SU-DHL-6 (cell line): ENCODE measurements at regions not wholly inside any gene's neighbourhood (a gene's known extent, or its start where the extent isn't known, plus 50 kb on each side); places are given as distances from the start of the nearest gene placed in this dataset.
"Not testable (repeated sequence)": the region's sequence is repeated elsewhere in the genome, so short reads cannot be mapped to it uniquely, and the experiment has no call there.

Source experiments
- H2AFZ ChIP-seq: fragments of 200-600 bp; sonication (generic); 2 replicates; pipeline ENCODE4 v1.6.1; 2014; ENCODE audit warnings: low read depth, mild to moderate bottlenecking, moderate library complexity, mixed read lengths, antibody characterized with exemption, low read length; ENCODE audit not compliant: severe bottlenecking
- H3F3A ChIP-seq: fragments of 200-600 bp; shearing (Covaris generic); 2 replicates; pipeline ENCODE4 v1.6.0; 2016; ENCODE audit warnings: antibody characterized with exemption, mild to moderate bottlenecking; ENCODE audit not compliant: insufficient read depth
- H3K27ac ChIP-seq: fragments of 200-600 bp; sonication (generic); 2 replicates; pipeline ENCODE4 v1.5.1; 2016; ENCODE audit warnings: low read depth, mild to moderate bottlenecking, low read length, moderate library complexity, mixed read lengths
- H3K27me3 ChIP-seq: fragments of 200-600 bp; sonication (generic), shearing (Covaris generic); 2 replicates; pipeline ENCODE4 v1.6.0; 2014; ENCODE audit warnings: mild to moderate bottlenecking, low read length
- H3K36me3 ChIP-seq: fragments of 200-600 bp; sonication (generic); 2 replicates; pipeline ENCODE4 v1.6.1; 2014; ENCODE audit warnings: mild to moderate bottlenecking, low read length, mixed read lengths
- H3K4me2 ChIP-seq: fragments of 300-600, 200-600 bp; shearing (Covaris generic), sonication (generic); 2 replicates; pipeline ENCODE4 v1.6.0; 2014; ENCODE audit warnings: low read length, low read depth, mild to moderate bottlenecking; ENCODE audit not compliant: poor library complexity, severe bottlenecking
- H3K4me3 ChIP-seq: fragments of 200-600 bp; sonication (generic); 2 replicates; pipeline ENCODE4 v1.5.1; 2014; ENCODE audit warnings: antibody characterized with exemption, low read length, mild to moderate bottlenecking, mixed read lengths; ENCODE audit not compliant: insufficient read depth, poor library complexity, severe bottlenecking
- H3K79me2 ChIP-seq: fragments of 200-600 bp; sonication (generic); 2 replicates; pipeline ENCODE4 v1.6.1; 2014; ENCODE audit warnings: mild to moderate bottlenecking, low read length, moderate library complexity; ENCODE audit not compliant: insufficient read depth
- H3K9ac ChIP-seq: fragments of 200-600 bp; sonication (generic); 2 replicates; pipeline ENCODE4 v1.7.0; 2014; ENCODE audit warnings: mild to moderate bottlenecking, low read length
- H3K9me2 ChIP-seq: fragments of 200-600 bp; sonication (generic); replicated peaks from 2 replicates; pipeline ENCODE4 v1.6.1; 2014; ENCODE audit warnings: low read length; ENCODE audit not compliant: insufficient read depth
- H3K9me3 ChIP-seq: fragments of 200-600 bp; sonication (generic); 2 replicates; pipeline ENCODE4 v1.6.1; 2014; ENCODE audit warnings: low read length, mixed read lengths; ENCODE audit not compliant: insufficient read depth
- H4K20me1 ChIP-seq: fragments of 200-600 bp; sonication (generic); 2 replicates; pipeline ENCODE4 v1.6.1; 2014; ENCODE audit warnings: low read depth, mild to moderate bottlenecking, antibody characterized with exemption, low read length, moderate library complexity, mixed read lengths
- EZH2phosphoT487 ChIP-seq: fragments of 200-600 bp; sonication (generic), shearing (Covaris generic); conservative IDR thresholded peaks from 2 replicates; pipeline ENCODE4 v1.6.1; 2018; ENCODE audit warnings: mild to moderate bottlenecking, antibody characterized with exemption, low read length, moderate library complexity, mixed read lengths
- TF ChIP-seq, protein P1 (sequence below): fragments of 200-600 bp; sonication (generic); IDR thresholded peaks from one replicate; pipeline ENCODE4 v1.5.1; 2017; ENCODE audit warnings: antibody characterized with exemption, mild to moderate bottlenecking, low read length, moderate library complexity; ENCODE audit not compliant: insufficient read depth, poor library complexity, severe bottlenecking

GRCh38 chr2:223182356-223182755 is 130.4 kb downstream of the KCNE4 start:
- no peaks in the 10 kb centered on the region for H3F3A ChIP-seq

DNA sequence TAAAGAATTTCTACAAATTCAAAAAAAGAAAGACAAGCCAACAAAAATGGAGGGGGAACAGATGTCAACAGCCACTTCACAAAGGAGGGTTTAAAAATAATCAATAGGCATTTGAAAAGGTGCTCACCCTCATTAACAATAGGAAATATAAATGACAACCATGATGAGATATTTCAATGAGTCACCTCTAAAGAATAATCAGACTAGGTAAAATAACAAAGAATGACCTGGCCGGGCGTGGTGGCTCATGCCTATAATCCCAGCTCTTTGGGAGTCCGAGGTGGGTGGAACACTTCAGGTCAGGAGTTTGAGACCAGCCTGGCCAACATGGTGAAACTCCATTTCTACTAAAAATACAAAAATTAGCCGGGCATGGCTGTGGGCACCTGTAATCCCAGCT is 133.6 kb downstream of the KCNE4 start:
- Histone ChIP-seq H3K4me2 (no peak overlapping the region), H3F3A (no peaks in the 10 kb centered on the region)
- TF ChIP-seq EZH2phosphoT487, result no peak
- TF ChIP-seq, protein P1, sequence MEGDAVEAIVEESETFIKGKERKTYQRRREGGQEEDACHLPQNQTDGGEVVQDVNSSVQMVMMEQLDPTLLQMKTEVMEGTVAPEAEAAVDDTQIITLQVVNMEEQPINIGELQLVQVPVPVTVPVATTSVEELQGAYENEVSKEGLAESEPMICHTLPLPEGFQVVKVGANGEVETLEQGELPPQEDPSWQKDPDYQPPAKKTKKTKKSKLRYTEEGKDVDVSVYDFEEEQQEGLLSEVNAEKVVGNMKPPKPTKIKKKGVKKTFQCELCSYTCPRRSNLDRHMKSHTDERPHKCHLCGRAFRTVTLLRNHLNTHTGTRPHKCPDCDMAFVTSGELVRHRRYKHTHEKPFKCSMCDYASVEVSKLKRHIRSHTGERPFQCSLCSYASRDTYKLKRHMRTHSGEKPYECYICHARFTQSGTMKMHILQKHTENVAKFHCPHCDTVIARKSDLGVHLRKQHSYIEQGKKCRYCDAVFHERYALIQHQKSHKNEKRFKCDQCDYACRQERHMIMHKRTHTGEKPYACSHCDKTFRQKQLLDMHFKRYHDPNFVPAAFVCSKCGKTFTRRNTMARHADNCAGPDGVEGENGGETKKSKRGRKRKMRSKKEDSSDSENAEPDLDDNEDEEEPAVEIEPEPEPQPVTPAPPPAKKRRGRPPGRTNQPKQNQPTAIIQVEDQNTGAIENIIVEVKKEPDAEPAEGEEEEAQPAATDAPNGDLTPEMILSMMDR, result no peak

More at GRCh38 chr2:223182356-223182755, 130.4 kb downstream of the KCNE4 start:
- no peak overlapping the region for H3K4me3 ChIP-seq
- TF ChIP-seq, protein P1, result no peak
- TF ChIP-seq EZH2phosphoT487, result no peak
- H3K9me3 ChIP-seq, result no peaks in the 10 kb centered on the region
- no peaks in the 10 kb centered on the region for H3K79me2 ChIP-seq
- H3K9ac ChIP-seq, result no peak overlapping the region
- H2AFZ ChIP-seq, result no peak overlapping the region
- no peak overlapping the region for H3K27ac ChIP-seq
- H3K9me2 ChIP-seq, result no peaks in the 10 kb centered on the region
- no peaks in the 10 kb centered on the region for H3K36me3 ChIP-seq
- H4K20me1 ChIP-seq, result no peaks in the 10 kb centered on the region
- no peak overlapping the region for H3K4me2 ChIP-seq
- no peaks in the 10 kb centered on the region for H3K27me3 ChIP-seq

DNA sequence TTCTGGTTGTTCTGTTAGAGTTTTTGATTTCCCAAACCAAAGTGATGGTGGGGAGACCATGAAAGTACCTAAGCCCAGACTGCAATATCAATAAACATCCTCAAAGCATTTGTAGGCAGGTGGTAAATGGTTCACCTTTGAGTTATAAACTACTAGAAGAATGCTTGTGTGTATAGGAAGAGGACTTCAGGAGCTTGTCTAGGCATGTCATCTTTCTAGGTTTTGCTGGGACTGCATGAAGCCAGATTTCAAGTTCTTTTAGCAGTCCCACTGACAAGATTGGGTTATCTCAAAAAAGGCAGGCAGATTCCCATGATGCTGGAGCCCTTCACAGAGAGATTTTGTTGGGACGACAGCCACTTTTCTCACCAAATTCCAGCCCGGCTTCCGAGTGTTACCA is 135.3 kb downstream of the KCNE4 start:
- H3K9me3 ChIP-seq, result no peaks in the 10 kb centered on the region
- no peak overlapping the region for H2AFZ ChIP-seq

More for the DNA sequence above, 133.6 kb downstream of the KCNE4 start:
- H3K9me3 ChIP-seq, result no peaks in the 10 kb centered on the region
- H3K4me3 ChIP-seq, result no peak overlapping the region
- no peaks in the 10 kb centered on the region for H4K20me1 ChIP-seq
- no peaks in the 10 kb centered on the region for H3K27me3 ChIP-seq
- H3K27ac ChIP-seq, result no peak overlapping the region
- no peak overlapping the region for H2AFZ ChIP-seq
- no peak overlapping the region for H3K9ac ChIP-seq
- H3K36me3 ChIP-seq, result no peaks in the 10 kb centered on the region
- no peaks in the 10 kb centered on the region for H3K9me2 ChIP-seq
- no peaks in the 10 kb centered on the region for H3K79me2 ChIP-seq

DNA sequence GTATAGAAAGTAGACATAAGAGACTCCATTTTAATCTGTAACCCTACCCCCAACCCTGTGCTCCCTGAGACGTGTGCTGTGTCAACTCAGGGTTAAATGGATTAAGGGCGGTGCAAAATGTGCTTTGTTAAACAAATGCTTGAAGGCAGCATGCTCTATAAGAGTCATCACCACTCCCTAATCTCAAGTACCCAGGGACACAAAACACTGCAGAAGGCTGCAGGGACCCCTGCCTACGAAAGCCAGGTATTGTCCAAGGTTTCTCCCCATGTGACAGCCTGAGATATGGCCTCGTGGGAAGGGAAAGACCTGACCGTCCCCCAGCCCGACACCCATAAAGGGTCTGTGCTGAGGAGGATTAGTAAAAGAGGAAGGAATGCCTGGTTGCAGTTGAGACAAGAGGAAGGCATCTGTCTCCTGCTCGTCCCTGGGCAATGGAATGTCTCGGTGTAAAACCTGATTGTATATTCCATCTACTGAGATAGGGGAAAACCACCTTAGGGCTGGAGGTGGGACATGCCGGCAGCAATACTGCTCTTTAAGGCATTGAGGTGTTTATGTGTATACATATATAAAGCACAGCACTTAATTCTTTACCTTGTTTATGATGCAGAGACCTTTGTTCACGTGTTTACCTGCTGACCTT is 138.7 kb downstream of the KCNE4 start:
- not testable (repeated sequence) for H3K79me2 ChIP-seq, H3K27ac ChIP-seq, H3K4me3 ChIP-seq, H3F3A ChIP-seq, H3K9me3 ChIP-seq, H3K9ac ChIP-seq, H3K36me3 ChIP-seq, H2AFZ ChIP-seq, H3K9me2 ChIP-seq, H3K27me3 ChIP-seq, H4K20me1 ChIP-seq, H3K4me2 ChIP-seq

More for the DNA sequence above, 135.3 kb downstream of the KCNE4 start:
- TF ChIP-seq EZH2phosphoT487, result no peak
- TF ChIP-seq, protein P1, result no peak
- H3K27ac ChIP-seq, result no peak overlapping the region
- H3F3A ChIP-seq, result no peaks in the 10 kb centered on the region
- no peaks in the 10 kb centered on the region for H4K20me1 ChIP-seq
- no peaks in the 10 kb centered on the region for H3K79me2 ChIP-seq
- H3K27me3 ChIP-seq, result no peaks in the 10 kb centered on the region
- H3K4me2 ChIP-seq, result no peak overlapping the region
- H3K9me2 ChIP-seq, result no peaks in the 10 kb centered on the region
- H3K9ac ChIP-seq, result no peak overlapping the region
- H3K36me3 ChIP-seq, result no peaks in the 10 kb centered on the region
- no peak overlapping the region for H3K4me3 ChIP-seq
